ENCODE measurements at regions not wholly inside any gene's neighbourhood (a gene's known extent, or its start where the extent isn't known, plus 50 kb on each side); places are given as distances from the start of the nearest gene placed in this dataset.
"Not testable (repeated sequence)": the region's sequence is repeated elsewhere in the genome, so short reads cannot be mapped to it uniquely, and the experiment has no call there.

DNA sequence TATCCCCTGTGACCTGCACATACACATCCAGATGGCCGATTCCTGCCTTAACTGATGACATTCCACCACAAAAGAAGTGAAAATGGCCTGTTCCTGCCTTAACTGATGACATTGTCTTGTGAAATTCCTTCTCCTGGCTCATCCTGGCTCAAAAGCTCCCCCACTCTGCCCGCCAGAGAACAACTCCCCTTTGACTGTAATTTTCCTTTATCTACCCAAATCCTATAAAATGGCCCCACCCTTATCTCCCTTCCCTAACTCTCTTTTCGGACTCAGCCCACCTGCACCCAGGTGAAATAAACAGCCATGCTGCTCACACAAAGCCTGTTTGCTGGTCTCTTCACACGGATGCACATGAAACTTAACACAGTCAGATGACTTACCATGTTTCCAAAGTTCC lies 403.8 kb downstream of the TBC1D32 start:
- TF ChIP-seq, protein P1, sequence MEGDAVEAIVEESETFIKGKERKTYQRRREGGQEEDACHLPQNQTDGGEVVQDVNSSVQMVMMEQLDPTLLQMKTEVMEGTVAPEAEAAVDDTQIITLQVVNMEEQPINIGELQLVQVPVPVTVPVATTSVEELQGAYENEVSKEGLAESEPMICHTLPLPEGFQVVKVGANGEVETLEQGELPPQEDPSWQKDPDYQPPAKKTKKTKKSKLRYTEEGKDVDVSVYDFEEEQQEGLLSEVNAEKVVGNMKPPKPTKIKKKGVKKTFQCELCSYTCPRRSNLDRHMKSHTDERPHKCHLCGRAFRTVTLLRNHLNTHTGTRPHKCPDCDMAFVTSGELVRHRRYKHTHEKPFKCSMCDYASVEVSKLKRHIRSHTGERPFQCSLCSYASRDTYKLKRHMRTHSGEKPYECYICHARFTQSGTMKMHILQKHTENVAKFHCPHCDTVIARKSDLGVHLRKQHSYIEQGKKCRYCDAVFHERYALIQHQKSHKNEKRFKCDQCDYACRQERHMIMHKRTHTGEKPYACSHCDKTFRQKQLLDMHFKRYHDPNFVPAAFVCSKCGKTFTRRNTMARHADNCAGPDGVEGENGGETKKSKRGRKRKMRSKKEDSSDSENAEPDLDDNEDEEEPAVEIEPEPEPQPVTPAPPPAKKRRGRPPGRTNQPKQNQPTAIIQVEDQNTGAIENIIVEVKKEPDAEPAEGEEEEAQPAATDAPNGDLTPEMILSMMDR (optimal IDR thresholded peaks at IDR 0.05 in 1 of 3, IDR thresholded peaks at IDR 0.05 in 1 of 3, conservative IDR thresholded peaks at IDR 0.05 in 1 of 3; ENCODE audit: extremely low read depth in 1 of 3, insufficient read depth in 2 of 3, low read length in 3 of 3), result not testable (repeated sequence)
- not testable (repeated sequence) for TF ChIP-seq EZH2 (IDR thresholded peaks at IDR 0.05; ENCODE audit: low read length)

All from keratinocyte (primary cell).